PFSK-1 (cell line): ENCODE measurements at regions not wholly inside any gene's neighbourhood (a gene's known extent, or its start where the extent isn't known, plus 50 kb on each side); places are given as distances from the start of the nearest gene placed in this dataset.

Experiments
- FOXP2 ChIP-seq: optimal IDR thresholded peaks from 2 replicates; pipeline ENCODE3; 2011; ENCODE audit warnings: borderline replicate concordance, control low read depth, inconsistent platforms; ENCODE audit not compliant: insufficient read depth; ENCODE audit errors: extremely low read length, extremely low read depth
- POLR2AphosphoS5 ChIP-seq: IDR thresholded peaks from 2 replicates; pipeline ENCODE4 v1.6.1; 2012; ENCODE audit warnings: low read depth, mild to moderate bottlenecking, control low read depth, low read length, moderate library complexity
- REST ChIP-seq, 2 experiments: IDR thresholded peaks; 2 replicates each; pipeline versions ENCODE4 v1.6.1 to v1.8.0; 2011 to 2012; ENCODE audit warnings: low read depth in 2 of 2, low read length in 2 of 2, control low read depth in 1 of 2, inconsistent platforms in 1 of 2, mild to moderate bottlenecking in 1 of 2, moderate library complexity in 1 of 2; ENCODE audit not compliant: insufficient read depth in 1 of 2
- SIN3A ChIP-seq: IDR thresholded peaks from 2 replicates; pipeline ENCODE4 v1.6.1; 2012; ENCODE audit warnings: mild to moderate bottlenecking, low read length, moderate library complexity, borderline replicate concordance; ENCODE audit not compliant: insufficient read depth
- TAF1 ChIP-seq: IDR thresholded peaks from 2 replicates; pipeline ENCODE4 v1.6.1; 2012; ENCODE audit warnings: low read length, control low read depth, borderline replicate concordance; ENCODE audit not compliant: insufficient read depth

GRCh38 chr12:115078990-115079389 lies 395.0 kb upstream of the TBX3 start:
- TF ChIP-seq TAF1 (no peak), REST (IDR thresholded peaks at IDR 0.05; ENCODE audit: insufficient read depth in 1 of 2, low read depth in 2 of 2, low read length in 2 of 2) (no peak), FOXP2 (no peak), SIN3A (no peak), POLR2AphosphoS5 (no peak)

GRCh38 chr12:115078334-115078733 lies 394.4 kb upstream of the TBX3 start:
- no peak for TF ChIP-seq REST (IDR thresholded peaks at IDR 0.05; ENCODE audit: insufficient read depth in 1 of 2, low read depth in 2 of 2, low read length in 2 of 2)
- no peak for TF ChIP-seq POLR2AphosphoS5
- TF ChIP-seq FOXP2, result no peak
- no peak for TF ChIP-seq SIN3A
- TF ChIP-seq TAF1, result no peak

- no peak for TF ChIP-seq TAF1
- no peak for TF ChIP-seq FOXP2
- TF ChIP-seq REST (IDR thresholded peaks at IDR 0.05; ENCODE audit: insufficient read depth in 1 of 2, low read depth in 2 of 2, low read length in 2 of 2), result no peak
- TF ChIP-seq POLR2AphosphoS5, result no peak
- no peak for TF ChIP-seq SIN3A
Observed at GRCh38 chr12:115075552-115076170, 391.7 kb upstream of the TBX3 start.

- no peak for TF ChIP-seq FOXP2
- TF ChIP-seq REST (IDR thresholded peaks at IDR 0.05; ENCODE audit: insufficient read depth in 1 of 2, low read depth in 2 of 2, low read length in 2 of 2), result no peak
- no peak for TF ChIP-seq POLR2AphosphoS5
- TF ChIP-seq TAF1, result no peak
- no peak for TF ChIP-seq SIN3A
Observed at GRCh38 chr12:115074617-115075016, 390.6 kb upstream of the TBX3 start.
